BJ (cell line): ENCODE measurements at regions not wholly inside any gene's neighbourhood (a gene's known extent, or its start where the extent isn't known, plus 50 kb on each side); places are given as distances from the start of the nearest gene placed in this dataset.

Source experiments
- CTCF ChIA-PET: fragments of 350-600 bp; formaldehyde crosslinking; extraction: SDS; loops from one replicate; lab custom pipeline; 2021; ENCODE audit warnings: antibody characterized with exemption, inconsistent platforms; lab: Yijun Ruan, JAX
- POLR2A ChIA-PET: fragments of 300-600 bp; sonication (Branson Sonifier 250); formaldehyde crosslinking; extraction: SDS; loops from one replicate; lab custom pipeline; 2021; ENCODE audit warnings: antibody characterized with exemption; lab: Charles Lee
- DNase-seq: peaks from one replicate; pipeline ENCODE4 v3.0.0-alpha.2; 2011; ENCODE audit warnings: low read depth
- H3K27me3 ChIP-seq: 2 replicates; pipeline ENCODE4 v1.6.0; 2011; ENCODE audit warnings: low read length; ENCODE audit not compliant: control insufficient read depth, insufficient read depth
- H3K36me3 ChIP-seq: 2 replicates; pipeline ENCODE4 v1.5.1; 2011; ENCODE audit warnings: low read length; ENCODE audit not compliant: control insufficient read depth, insufficient read depth
- H3K4me3 ChIP-seq: 2 replicates; pipeline ENCODE4 v1.5.1; 2011; ENCODE audit warnings: low read depth, mild to moderate bottlenecking, control low read depth, low read length
- CTCF ChIP-seq: IDR thresholded peaks from 2 replicates; pipeline ENCODE4 v1.5.1; 2011; ENCODE audit warnings: low read depth, mild to moderate bottlenecking, control low read depth, inconsistent platforms, low read length, moderate library complexity; ENCODE audit not compliant: insufficient read depth

GRCh38 chr2:12543076-12543977 is 173.4 kb upstream of the TRIB2 start:
- POLR2A ChIA-PET: no interaction called here
- no peak for TF ChIP-seq CTCF
- H3K27me3 ChIP-seq: no peaks in the 10 kb centered on the region
- DNase-seq: no peak
- CTCF ChIA-PET: interaction anchor here (1.4 kb wide), 1 partner anchor 12 kb away, joined by 3 read pairs; no protein-coding TSS in a partner anchor
- no peaks in the 10 kb centered on the region for H3K36me3 ChIP-seq
- H3K4me3 ChIP-seq: no peak overlapping the region

GRCh38 chr2:12543978-12544558 is 172.7 kb upstream of the TRIB2 start:
- TF ChIP-seq CTCF: no peak
- Histone ChIP-seq H3K27me3 (no peaks in the 10 kb centered on the region), H3K4me3 (no peak overlapping the region), H3K36me3 (no peaks in the 10 kb centered on the region)
- ChIA-PET POLR2A (no interaction called here), CTCF (interaction anchor here (1.4 kb wide), 1 partner anchor 12 kb away, joined by 3 read pairs; no protein-coding TSS in a partner anchor)
- peak; percentile 36 for DNase-seq

- ChIA-PET CTCF (interaction anchor here (0.6 to 1.2 kb wide), 2 partner anchors 13 to 453 kb away, joined by 3 read pairs; no protein-coding TSS in a partner anchor), POLR2A (no interaction called here)
- Histone ChIP-seq H3K36me3 (no peaks in the 10 kb centered on the region), H3K4me3 (no peak overlapping the region), H3K27me3 (no peaks in the 10 kb centered on the region)
- no peak for TF ChIP-seq CTCF
- DNase-seq: no peak
Measured at GRCh38 chr2:12547566-12548170, 169.1 kb upstream of the TRIB2 start.

GRCh38 chr2:12548906-12549305 is 167.8 kb upstream of the TRIB2 start:
- Histone ChIP-seq H3K27me3 (no peaks in the 10 kb centered on the region), H3K4me3 (no peak overlapping the region), H3K36me3 (no peaks in the 10 kb centered on the region)
- POLR2A ChIA-PET: no interaction called here
- TF ChIP-seq CTCF: no peak
- CTCF ChIA-PET: interaction anchor here (1.3 kb wide), 1 partner anchor 458 kb away, joined by 4 read pairs; no protein-coding TSS in a partner anchor
- DNase-seq: no peak

- Histone ChIP-seq H3K27me3 (no peaks in the 10 kb centered on the region), H3K36me3 (no peaks in the 10 kb centered on the region), H3K4me3 (no peak overlapping the region)
- POLR2A ChIA-PET: interaction anchor here (0.9 kb wide), 1 partner anchor 15 kb away, joined by 3 read pairs; no protein-coding TSS in a partner anchor
- no peak for DNase-seq
- no peak for TF ChIP-seq CTCF
- CTCF ChIA-PET: interaction anchor here (1.3 kb wide), 1 partner anchor 457 kb away, joined by 4 read pairs; no protein-coding TSS in a partner anchor
Measured at GRCh38 chr2:12549641-12550040, 167.1 kb upstream of the TRIB2 start.
